TTC549 (cell line): ENCODE measurements at regions not wholly inside any gene's neighbourhood (a gene's known extent, or its start where the extent isn't known, plus 50 kb on each side); places are given as distances from the start of the nearest gene placed in this dataset.
"Not testable (repeated sequence)": the region's sequence is repeated elsewhere in the genome, so short reads cannot be mapped to it uniquely, and the experiment has no call there.

ENCODE experiments used
- FAIRE-seq: peaks from 2 replicates; lab custom pipeline; 2012; peaks lifted over from hg19 to GRCh38; lab: Jason Lieb, UNC

- FAIRE-seq = no peak
These were observed 258.4 kb upstream of the CACNA2D1 start for GRCh38 chr7:82701949-82702348.

GRCh38 chr7:82700741-82701140 lies 257.2 kb upstream of the CACNA2D1 start:
- no peak for FAIRE-seq

- no peak for FAIRE-seq
These were observed 256.2 kb upstream of the CACNA2D1 start for GRCh38 chr7:82699773-82700186.

GRCh38 chr7:82697897-82698296 lies 254.3 kb upstream of the CACNA2D1 start:
- no peak for FAIRE-seq

- FAIRE-seq = no peak
These were observed 253.1 kb upstream of the CACNA2D1 start for GRCh38 chr7:82696631-82697030.

GRCh38 chr7:82694022-82694421 lies 250.4 kb upstream of the CACNA2D1 start:
- FAIRE-seq = no peak

- no peak for FAIRE-seq
These were observed 247.4 kb upstream of the CACNA2D1 start for GRCh38 chr7:82690929-82691328.

GRCh38 chr7:82685214-82685613 lies 241.6 kb upstream of the CACNA2D1 start:
- no peak for FAIRE-seq

GRCh38 chr7:82678716-82679115 lies 235.1 kb upstream of the CACNA2D1 start:
- no peak for FAIRE-seq

- no peak for FAIRE-seq
These were observed 234.7 kb upstream of the CACNA2D1 start for GRCh38 chr7:82678259-82678658.

GRCh38 chr7:82677493-82677892 lies 233.9 kb upstream of the CACNA2D1 start:
- FAIRE-seq = no peak

- no peak for FAIRE-seq
These were observed 233.3 kb upstream of the CACNA2D1 start for GRCh38 chr7:82676777-82677463.

GRCh38 chr7:82675396-82675795 lies 231.8 kb upstream of the CACNA2D1 start:
- no peak for FAIRE-seq

GRCh38 chr7:82674268-82674667 lies 230.7 kb upstream of the CACNA2D1 start:
- no peak for FAIRE-seq

- no peak for FAIRE-seq
These were observed 228.5 kb upstream of the CACNA2D1 start for GRCh38 chr7:82672078-82672477.

GRCh38 chr7:82669141-82669540 lies 225.6 kb upstream of the CACNA2D1 start:
- no peak for FAIRE-seq

- no peak for FAIRE-seq
These were observed 225.1 kb upstream of the CACNA2D1 start for GRCh38 chr7:82668676-82669075.

GRCh38 chr7:82665966-82666507 lies 222.5 kb upstream of the CACNA2D1 start:
- no peak for FAIRE-seq

GRCh38 chr7:82655965-82656364 lies 212.4 kb upstream of the CACNA2D1 start:
- FAIRE-seq = no peak

- not testable (repeated sequence) for FAIRE-seq
These were observed 206.5 kb upstream of the CACNA2D1 start for GRCh38 chr7:82650095-82650494.

- FAIRE-seq = no peak
These were observed 190.0 kb upstream of the CACNA2D1 start for GRCh38 chr7:82633592-82633991.

- no peak for FAIRE-seq
These were observed 188.4 kb upstream of the CACNA2D1 start for GRCh38 chr7:82631998-82632397.

GRCh38 chr7:82629583-82629982 lies 186.0 kb upstream of the CACNA2D1 start:
- FAIRE-seq = no peak

GRCh38 chr7:82625377-82625776 lies 181.8 kb upstream of the CACNA2D1 start:
- FAIRE-seq = no peak
